ENCODE measurements at regions not wholly inside any gene's neighbourhood (a gene's known extent, or its start where the extent isn't known, plus 50 kb on each side); places are given as distances from the start of the nearest gene placed in this dataset.

- H3K27ac ChIP-seq, result no peak overlapping the region
- TF ChIP-seq CTCF (conservative IDR thresholded peaks at IDR 0.05) (no peak), ZFX (IDR thresholded peaks at IDR 0.05) (no peak)
Measured at GRCh38 chr21:43325036-43325435, 101.9 kb downstream of the SIK1 start.

GRCh38 chr21:43324596-43324995 lies 102.3 kb downstream of the SIK1 start:
- no peak for TF ChIP-seq CTCF (conservative IDR thresholded peaks at IDR 0.05)
- no peak for TF ChIP-seq ZFX (IDR thresholded peaks at IDR 0.05)
- no peak overlapping the region for H3K27ac ChIP-seq

GRCh38 chr21:43323244-43324005 lies 103.5 kb downstream of the SIK1 start:
- TF ChIP-seq ZFX (IDR thresholded peaks at IDR 0.05), result no peak
- no peak for TF ChIP-seq CTCF (conservative IDR thresholded peaks at IDR 0.05)
- H3K27ac ChIP-seq, result no peak overlapping the region

- no peak for TF ChIP-seq CTCF (conservative IDR thresholded peaks at IDR 0.05)
- TF ChIP-seq ZFX (IDR thresholded peaks at IDR 0.05), result no peak
- H3K27ac ChIP-seq, result no peak overlapping the region
Measured at GRCh38 chr21:43322805-43323204, 104.1 kb downstream of the SIK1 start.

GRCh38 chr21:43322311-43322710 lies 104.6 kb downstream of the SIK1 start:
- no peak for TF ChIP-seq ZFX (IDR thresholded peaks at IDR 0.05)
- no peak for TF ChIP-seq CTCF (conservative IDR thresholded peaks at IDR 0.05)
- H3K27ac ChIP-seq, result no peak overlapping the region

GRCh38 chr21:43321611-43322010 lies 105.3 kb downstream of the SIK1 start:
- no peak for TF ChIP-seq ZFX (IDR thresholded peaks at IDR 0.05)
- TF ChIP-seq CTCF (conservative IDR thresholded peaks at IDR 0.05), result no peak
- H3K27ac ChIP-seq, result no peak overlapping the region

GRCh38 chr21:43321111-43321510 lies 105.8 kb downstream of the SIK1 start:
- TF ChIP-seq CTCF (conservative IDR thresholded peaks at IDR 0.05) (no peak), ZFX (IDR thresholded peaks at IDR 0.05) (no peak)
- no peak overlapping the region for H3K27ac ChIP-seq

Data from C4-2B (cell line).